ENCODE measurements at regions not wholly inside any gene's neighbourhood (a gene's known extent, or its start where the extent isn't known, plus 50 kb on each side); places are given as distances from the start of the nearest gene placed in this dataset.

GRCh38 chr5:125286271-125286670, 539.8 kb upstream of the ZNF608 start:
- Histone ChIP-seq H3K4me3 (no peak overlapping the region), H3K27me3 (no peaks in the 10 kb centered on the region), H3K9me3 (replicated peaks in 1 of 3) (no peaks in the 10 kb centered on the region), H3K4me1 (replicated peaks in 1 of 2) (no peaks in the 10 kb centered on the region), H3K36me3 (replicated peaks in 1 of 2) (no peaks in the 10 kb centered on the region), H3K27ac (no peak overlapping the region)
- intact Hi-C loops (cut with DNase I), result no loop called here
- TF ChIP-seq CTCF (IDR thresholded peaks at IDR 0.05), result no peak
- no peak for TF ChIP-seq POLR2A (IDR thresholded peaks at IDR 0.05)
- no peak for DNase-seq
- 90 to 95% (median 92%) methylated on average over 4 of the region's 4 CpGs for WGBS, 4 donors

DNA sequence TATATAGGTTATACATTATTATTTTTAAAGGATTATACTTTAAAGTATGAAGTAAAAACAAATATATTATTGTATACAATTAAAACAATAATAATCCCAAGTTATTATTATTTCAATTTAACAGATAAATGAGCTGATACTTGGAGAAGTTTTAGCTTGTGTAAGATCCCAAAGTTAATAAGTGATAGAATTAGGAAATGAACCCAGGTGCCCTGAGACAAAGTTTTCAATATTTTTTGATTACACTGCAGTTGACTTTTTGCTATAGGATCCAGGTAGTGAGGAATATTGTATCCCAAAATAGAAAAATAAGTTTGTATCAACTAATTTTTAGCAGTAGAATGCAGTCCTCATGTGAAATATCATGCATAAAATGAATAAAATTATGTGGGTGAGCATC, 543.2 kb upstream of the ZNF608 start:
- no peak overlapping the region for H3K27ac ChIP-seq
- H3K4me3 ChIP-seq, result no peak overlapping the region
- H3K36me3 ChIP-seq (replicated peaks in 1 of 2), result no peaks in the 10 kb centered on the region
- intact Hi-C loops (cut with DNase I), result no loop called here
- no peak for DNase-seq
- H3K9me3 ChIP-seq (replicated peaks in 1 of 3), result no peaks in the 10 kb centered on the region
- H3K27me3 ChIP-seq, result no peaks in the 10 kb centered on the region
- no peak for TF ChIP-seq POLR2A (IDR thresholded peaks at IDR 0.05)
- no peak for TF ChIP-seq CTCF (IDR thresholded peaks at IDR 0.05)
- H3K4me1 ChIP-seq (replicated peaks in 1 of 2), result no peaks in the 10 kb centered on the region

GRCh38 chr5:125290935-125291334, 544.5 kb upstream of the ZNF608 start:
- H3K9me3 ChIP-seq (replicated peaks in 1 of 3), result no peaks in the 10 kb centered on the region
- peaks cover 0 to 7% of the 10 kb centered on the region in 2 donors for H3K4me1 ChIP-seq (replicated peaks in 1 of 2)
- no peaks in the 10 kb centered on the region for H3K36me3 ChIP-seq (replicated peaks in 1 of 2)
- intact Hi-C loops (cut with DNase I), result no loop called here
- WGBS, 4 donors, result 81 to 95% (median 88%) methylated on average over 5 of the region's 5 CpGs
- H3K27me3 ChIP-seq, result no peaks in the 10 kb centered on the region
- TF ChIP-seq POLR2A (IDR thresholded peaks at IDR 0.05), result no peak
- H3K27ac ChIP-seq, result no peak overlapping the region
- no peak for DNase-seq
- no peak overlapping the region for H3K4me3 ChIP-seq

- Histone ChIP-seq H3K4me3 (no peak overlapping the region), H3K27ac (no peak overlapping the region), H3K27me3 (no peaks in the 10 kb centered on the region), H3K9me3 (replicated peaks in 1 of 3) (no peaks in the 10 kb centered on the region), H3K36me3 (replicated peaks in 1 of 2) (no peaks in the 10 kb centered on the region), H3K4me1 (replicated peaks in 1 of 2) (peaks cover 0 to 7% of the 10 kb centered on the region in 2 donors)
- no peak for TF ChIP-seq POLR2A (IDR thresholded peaks at IDR 0.05)
- intact Hi-C loops (cut with DNase I), result no loop called here
- DNase-seq, result no peak
- 77 to 86% (median 83%) methylated on average over 4 of the region's 4 CpGs for WGBS, 4 donors
Measured at GRCh38 chr5:125291447-125291846, 545.0 kb upstream of the ZNF608 start.

DNA sequence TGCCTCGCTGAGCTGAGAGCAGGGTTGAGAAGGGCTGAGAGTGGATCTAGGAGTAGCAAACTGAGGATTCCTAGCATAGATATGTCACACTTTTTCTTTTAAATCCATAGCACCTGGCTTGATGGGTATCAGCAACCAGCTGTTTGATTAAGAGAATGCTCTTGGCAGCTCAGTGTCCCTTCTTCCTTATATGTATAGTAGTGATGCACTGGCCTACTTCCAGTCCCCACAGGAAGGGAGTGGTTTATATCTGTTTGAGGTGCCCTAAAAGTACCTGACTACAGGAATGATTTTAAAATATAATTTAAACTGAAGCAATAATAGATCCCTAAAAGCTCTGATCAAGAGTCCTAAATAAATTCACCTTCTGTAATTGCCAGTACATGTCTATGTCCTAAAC, 546.8 kb upstream of the ZNF608 start:
- 91 to 97% (median 93%) methylated on average over 1 of the region's 1 CpG for WGBS, 4 donors
- intact Hi-C loops (cut with DNase I), result no loop called here
- no peaks in the 10 kb centered on the region for H3K27me3 ChIP-seq

More for the DNA sequence above, 546.8 kb upstream of the ZNF608 start:
- H3K9me3 ChIP-seq (replicated peaks in 1 of 3), result no peaks in the 10 kb centered on the region
- DNase-seq, result no peak
- H3K4me3 ChIP-seq, result no peak overlapping the region
- H3K36me3 ChIP-seq (replicated peaks in 1 of 2), result no peaks in the 10 kb centered on the region
- H3K4me1 ChIP-seq (replicated peaks in 1 of 2), result peaks cover 0 to 7% of the 10 kb centered on the region in 2 donors
- no peak for TF ChIP-seq POLR2A (IDR thresholded peaks at IDR 0.05)
- TF ChIP-seq CTCF (IDR thresholded peaks at IDR 0.05), result no peak
- no peak overlapping the region for H3K27ac ChIP-seq
